KMS-11 (cell line): ENCODE measurements at regions not wholly inside any gene's neighbourhood (a gene's known extent, or its start where the extent isn't known, plus 50 kb on each side); places are given as distances from the start of the nearest gene placed in this dataset.

Experiments
- H2AFZ ChIP-seq: fragments of 200-600 bp; sonication (generic); 2 replicates; pipeline ENCODE4 v1.6.1; 2016; ENCODE audit warnings: antibody characterized with exemption, mixed run types, low read depth
- H3K27ac ChIP-seq: fragments of 200-600 bp; sonication (generic); 2 replicates; pipeline ENCODE4 v1.6.1; 2016; ENCODE audit warnings: mild to moderate bottlenecking, mixed run types
- H3K27me3 ChIP-seq: fragments of 200-600 bp; sonication (generic); 2 replicates; pipeline ENCODE4 v1.6.1; 2017; ENCODE audit warnings: mild to moderate bottlenecking, low read depth, mixed run types, moderate library complexity; ENCODE audit not compliant: insufficient read depth
- H3K36me3 ChIP-seq: fragments of 200-600 bp; sonication (generic); 2 replicates; pipeline ENCODE4 v1.6.1; 2017; ENCODE audit warnings: mild to moderate bottlenecking, mixed run types; ENCODE audit not compliant: insufficient read depth
- H3K4me1 ChIP-seq: fragments of 200-600 bp; sonication (generic); 2 replicates; pipeline ENCODE4 v1.6.1; 2016; ENCODE audit warnings: mild to moderate bottlenecking, low read depth, mixed run types; ENCODE audit not compliant: poor library complexity, severe bottlenecking
- H3K4me2 ChIP-seq: fragments of 200-600 bp; sonication (generic); 2 replicates; pipeline ENCODE4 v1.7.0; 2016; ENCODE audit warnings: mild to moderate bottlenecking, mixed run types
- H3K4me3 ChIP-seq: fragments of 200-600 bp; sonication (generic); IDR thresholded peaks from 2 replicates; pipeline ENCODE4 v1.6.1; 2017; ENCODE audit warnings: low read depth, low read length, mixed read lengths; ENCODE audit not compliant: insufficient read depth
- H3K79me2 ChIP-seq: fragments of 200-600 bp; sonication (generic); 2 replicates; pipeline ENCODE4 v1.6.1; 2016; ENCODE audit warnings: low read depth, mixed run types; ENCODE audit not compliant: insufficient read depth
- H3K9ac ChIP-seq: fragments of 200-600 bp; sonication (generic); 2 replicates; pipeline ENCODE4 v1.6.1; 2016; ENCODE audit warnings: mild to moderate bottlenecking, mixed run types
- H4K20me1 ChIP-seq: fragments of 200-600 bp; sonication (generic); 2 replicates; pipeline ENCODE4 v1.6.1; 2016; ENCODE audit warnings: mild to moderate bottlenecking, mixed run types; ENCODE audit not compliant: insufficient read depth
- CTCF ChIP-seq: fragments of 200-600 bp; sonication (generic); conservative IDR thresholded peaks from 2 replicates; pipeline ENCODE4 v1.6.1; 2017; ENCODE audit warnings: low read depth, mild to moderate bottlenecking, antibody characterized with exemption, low read length, moderate library complexity, mixed read lengths

GRCh38 chr21:27421654-27422053 is 454.8 kb upstream of the ADAMTS5 start:
- no peaks in the 10 kb centered on the region for H3K79me2 ChIP-seq
- H3K27ac ChIP-seq, result no peak overlapping the region
- no peak overlapping the region for H2AFZ ChIP-seq
- H3K36me3 ChIP-seq, result no peaks in the 10 kb centered on the region
- no peaks in the 10 kb centered on the region for H4K20me1 ChIP-seq
- H3K4me2 ChIP-seq, result no peak overlapping the region
- no peak for TF ChIP-seq CTCF
- no peaks in the 10 kb centered on the region for H3K4me1 ChIP-seq
- no peak overlapping the region for H3K4me3 ChIP-seq
- H3K9ac ChIP-seq, result no peak overlapping the region
- no peaks in the 10 kb centered on the region for H3K27me3 ChIP-seq

DNA sequence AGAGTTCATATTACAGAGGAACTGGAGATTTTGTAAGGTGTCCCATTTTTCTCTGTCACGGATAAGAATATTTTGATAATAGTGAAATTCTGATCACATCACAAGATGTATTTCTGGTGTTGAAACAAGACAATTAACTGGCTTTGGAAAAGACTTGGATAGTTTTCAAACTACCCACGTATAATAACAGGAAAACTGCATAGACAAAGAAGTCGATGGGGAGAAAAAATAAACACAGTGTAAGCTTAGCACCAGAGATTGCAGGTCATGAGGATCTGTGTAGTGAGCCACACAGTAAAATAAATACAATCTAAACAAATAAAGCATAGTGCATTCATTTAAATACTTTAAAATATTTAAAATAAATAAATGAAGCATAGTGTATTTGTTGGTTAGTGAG is 452.3 kb upstream of the ADAMTS5 start:
- no peaks in the 10 kb centered on the region for H3K79me2 ChIP-seq
- H3K4me3 ChIP-seq, result no peak overlapping the region
- no peaks in the 10 kb centered on the region for H4K20me1 ChIP-seq
- no peaks in the 10 kb centered on the region for H3K36me3 ChIP-seq
- no peak for TF ChIP-seq CTCF
- no peaks in the 10 kb centered on the region for H3K27me3 ChIP-seq
- H3K27ac ChIP-seq, result no peak overlapping the region
- H2AFZ ChIP-seq, result no peak overlapping the region
- no peak overlapping the region for H3K4me2 ChIP-seq
- no peaks in the 10 kb centered on the region for H3K4me1 ChIP-seq
- H3K9ac ChIP-seq, result no peak overlapping the region

DNA sequence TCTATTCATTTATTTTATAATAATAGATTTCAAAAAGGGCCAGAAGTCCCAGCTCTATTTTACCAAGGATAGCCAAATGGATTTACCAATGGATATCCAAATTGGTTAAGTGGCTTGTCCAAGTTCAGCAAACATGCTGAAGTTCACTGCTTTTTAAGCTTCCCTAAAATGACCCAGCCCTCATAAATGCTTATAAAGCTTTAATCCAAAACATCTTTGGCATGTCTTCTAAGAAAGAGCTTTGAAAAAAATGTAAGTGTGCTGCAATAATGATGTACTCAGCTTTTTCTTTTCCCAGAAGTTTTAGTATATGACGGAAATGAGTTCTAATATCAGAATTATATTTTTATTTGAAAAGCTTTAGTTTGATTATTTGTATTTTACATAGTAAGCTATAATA is 451.5 kb upstream of the ADAMTS5 start:
- Histone ChIP-seq H3K79me2 (no peaks in the 10 kb centered on the region), H3K27me3 (no peaks in the 10 kb centered on the region), H3K9ac (no peak overlapping the region), H3K4me1 (no peaks in the 10 kb centered on the region), H2AFZ (no peak overlapping the region), H3K36me3 (no peaks in the 10 kb centered on the region), H4K20me1 (no peaks in the 10 kb centered on the region), H3K4me2 (no peak overlapping the region), H3K27ac (no peak overlapping the region), H3K4me3 (no peak overlapping the region)
- TF ChIP-seq CTCF, result no peak

DNA sequence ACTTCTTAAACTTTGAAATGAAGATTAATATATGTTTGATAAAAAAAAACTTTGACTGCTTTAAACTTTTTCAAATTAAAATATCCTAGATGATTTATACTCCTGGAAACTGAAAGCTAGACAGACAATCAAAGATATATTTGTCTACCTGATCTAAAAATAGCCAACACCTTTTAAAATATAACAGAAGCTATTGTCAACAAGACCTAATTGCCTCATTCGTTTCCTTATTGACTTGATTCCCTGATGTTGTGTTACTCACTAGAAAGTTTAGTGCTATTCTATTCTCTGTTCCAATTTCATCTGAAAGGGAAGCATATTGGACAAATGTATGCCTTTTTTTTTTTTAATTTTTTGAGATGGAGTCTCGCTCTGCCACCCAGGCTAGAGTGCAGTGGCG is 445.6 kb upstream of the ADAMTS5 start:
- Histone ChIP-seq H3K79me2 (no peaks in the 10 kb centered on the region), H3K27ac (no peak overlapping the region), H3K4me2 (no peak overlapping the region), H3K36me3 (no peaks in the 10 kb centered on the region), H3K4me3 (no peak overlapping the region), H4K20me1 (no peaks in the 10 kb centered on the region), H2AFZ (no peak overlapping the region), H3K9ac (no peak overlapping the region), H3K4me1 (no peaks in the 10 kb centered on the region), H3K27me3 (no peaks in the 10 kb centered on the region)
- TF ChIP-seq CTCF, result no peak

GRCh38 chr21:27408826-27409225 is 441.9 kb upstream of the ADAMTS5 start:
- Histone ChIP-seq H3K4me3 (no peak overlapping the region), H3K27me3 (no peaks in the 10 kb centered on the region), H2AFZ (no peak overlapping the region), H4K20me1 (no peaks in the 10 kb centered on the region), H3K4me1 (no peaks in the 10 kb centered on the region), H3K27ac (no peak overlapping the region), H3K9ac (no peak overlapping the region), H3K36me3 (no peaks in the 10 kb centered on the region), H3K4me2 (no peak overlapping the region), H3K79me2 (no peaks in the 10 kb centered on the region)
- no peak for TF ChIP-seq CTCF
